ENCODE measurements at regions not wholly inside any gene's neighbourhood (a gene's known extent, or its start where the extent isn't known, plus 50 kb on each side); places are given as distances from the start of the nearest gene placed in this dataset.

DNA sequence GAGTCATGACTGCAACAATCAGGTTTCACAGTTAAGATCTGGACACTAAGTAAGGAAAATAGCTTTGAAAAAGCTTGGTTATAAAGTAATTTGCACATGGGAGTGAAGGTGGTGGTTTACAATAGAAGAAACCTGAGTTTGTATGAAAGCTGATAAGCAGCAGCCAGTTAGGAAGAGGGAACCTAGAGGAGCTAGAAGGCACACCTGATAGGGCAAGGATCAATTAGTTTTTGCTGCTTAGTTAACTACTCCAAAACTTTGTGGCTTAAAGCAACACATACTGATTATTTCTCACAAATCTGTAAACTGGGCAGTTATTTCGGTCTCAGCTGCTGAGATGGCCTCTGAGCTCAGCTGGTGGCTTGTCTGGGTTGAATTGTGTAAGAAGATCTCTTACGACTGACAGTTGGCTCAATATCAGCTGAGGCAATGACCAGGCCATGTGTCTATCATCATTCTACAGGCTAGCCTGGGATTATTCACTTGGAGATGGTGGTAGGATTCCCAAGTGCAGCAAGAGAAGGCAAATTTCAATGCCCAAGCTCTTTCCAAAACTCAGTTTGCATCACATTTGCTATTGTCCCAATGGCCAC is 255.0 kb upstream of the PITX2 start:
- no peaks in the 10 kb centered on the region for H3K4me1 ChIP-seq (replicated peaks)
- TF ChIP-seq, protein P1, sequence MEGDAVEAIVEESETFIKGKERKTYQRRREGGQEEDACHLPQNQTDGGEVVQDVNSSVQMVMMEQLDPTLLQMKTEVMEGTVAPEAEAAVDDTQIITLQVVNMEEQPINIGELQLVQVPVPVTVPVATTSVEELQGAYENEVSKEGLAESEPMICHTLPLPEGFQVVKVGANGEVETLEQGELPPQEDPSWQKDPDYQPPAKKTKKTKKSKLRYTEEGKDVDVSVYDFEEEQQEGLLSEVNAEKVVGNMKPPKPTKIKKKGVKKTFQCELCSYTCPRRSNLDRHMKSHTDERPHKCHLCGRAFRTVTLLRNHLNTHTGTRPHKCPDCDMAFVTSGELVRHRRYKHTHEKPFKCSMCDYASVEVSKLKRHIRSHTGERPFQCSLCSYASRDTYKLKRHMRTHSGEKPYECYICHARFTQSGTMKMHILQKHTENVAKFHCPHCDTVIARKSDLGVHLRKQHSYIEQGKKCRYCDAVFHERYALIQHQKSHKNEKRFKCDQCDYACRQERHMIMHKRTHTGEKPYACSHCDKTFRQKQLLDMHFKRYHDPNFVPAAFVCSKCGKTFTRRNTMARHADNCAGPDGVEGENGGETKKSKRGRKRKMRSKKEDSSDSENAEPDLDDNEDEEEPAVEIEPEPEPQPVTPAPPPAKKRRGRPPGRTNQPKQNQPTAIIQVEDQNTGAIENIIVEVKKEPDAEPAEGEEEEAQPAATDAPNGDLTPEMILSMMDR (IDR thresholded peaks at IDR 0.05) = no peak
- TF ChIP-seq POLR2AphosphoS5 (IDR thresholded peaks at IDR 0.05) (no peak), POLR2A (IDR thresholded peaks at IDR 0.05) (no peak)
- no peak for DNase-seq (ENCODE audit: low spot score)
- no peaks in the 10 kb centered on the region for H3K27me3 ChIP-seq (replicated peaks; ENCODE audit: insufficient read depth)
- no peak overlapping the region for H3K4me3 ChIP-seq
- H3K36me3 ChIP-seq = no peaks in the 10 kb centered on the region
- WGBS = 83% methylated on average over 2 of the region's 2 CpGs
- no peaks in the 10 kb centered on the region for H3K9me3 ChIP-seq
- intact Hi-C loops (cut with DNase I) = no loop called here
- H3K27ac ChIP-seq = no peak overlapping the region

DNA sequence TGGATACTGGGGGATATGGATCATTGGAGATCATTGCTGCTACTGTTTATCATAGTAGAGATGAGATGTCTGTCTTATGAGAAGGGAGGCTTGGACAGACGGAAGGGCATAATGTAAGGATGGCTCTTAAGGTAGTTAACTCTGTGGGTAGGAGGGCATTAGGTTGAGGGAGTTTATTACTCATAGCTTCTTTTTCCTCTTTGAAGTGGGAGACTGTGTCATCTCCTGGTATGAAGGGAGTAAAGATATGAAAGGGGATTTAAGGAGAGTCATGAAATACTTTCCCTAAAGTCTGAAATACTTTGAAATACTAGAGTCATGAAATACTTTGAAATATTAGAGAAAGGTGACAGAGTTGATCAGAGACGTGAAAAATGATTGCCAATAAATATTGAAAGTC is 255.5 kb upstream of the PITX2 start:
- no peaks in the 10 kb centered on the region for H3K36me3 ChIP-seq
- no peaks in the 10 kb centered on the region for H3K4me1 ChIP-seq (replicated peaks)
- H3K27ac ChIP-seq = no peak overlapping the region
- TF ChIP-seq POLR2AphosphoS5 (IDR thresholded peaks at IDR 0.05) (no peak), POLR2A (IDR thresholded peaks at IDR 0.05) (no peak)
- TF ChIP-seq, protein P1 (IDR thresholded peaks at IDR 0.05) = no peak
- no peak overlapping the region for H3K4me3 ChIP-seq
- H3K27me3 ChIP-seq (replicated peaks; ENCODE audit: insufficient read depth) = no peaks in the 10 kb centered on the region
- intact Hi-C loops (cut with DNase I) = no loop called here
- WGBS = 83% methylated on average over 2 of the region's 2 CpGs
- no peaks in the 10 kb centered on the region for H3K9me3 ChIP-seq
- no peak for DNase-seq (ENCODE audit: low spot score)

DNA sequence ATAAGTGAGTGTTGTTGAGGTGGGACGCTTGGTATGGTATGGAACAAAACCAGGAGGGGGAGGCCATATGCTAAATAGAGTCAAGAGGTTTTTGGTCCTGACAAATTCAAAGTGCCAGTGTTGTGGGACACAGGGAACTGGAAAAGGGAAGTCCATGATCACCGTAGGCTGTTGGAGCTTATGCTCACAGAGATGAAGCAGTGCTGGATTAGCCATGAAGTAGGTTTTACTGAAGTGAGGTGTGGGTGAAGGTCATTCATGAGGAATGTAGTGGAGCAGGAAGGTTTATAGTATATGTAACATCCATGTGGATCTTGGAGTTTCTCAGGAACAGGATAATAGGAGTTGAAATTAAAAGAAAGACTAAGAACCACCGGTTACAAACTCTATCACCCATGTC is 256.1 kb upstream of the PITX2 start:
- Histone ChIP-seq H3K4me3 (no peak overlapping the region), H3K4me1 (replicated peaks) (no peaks in the 10 kb centered on the region), H3K27ac (no peak overlapping the region), H3K27me3 (replicated peaks; ENCODE audit: insufficient read depth) (no peaks in the 10 kb centered on the region), H3K36me3 (no peaks in the 10 kb centered on the region), H3K9me3 (no peaks in the 10 kb centered on the region)
- intact Hi-C loops (cut with DNase I) = no loop called here
- no peak for DNase-seq (ENCODE audit: low spot score)
- 81% methylated on average over 3 of the region's 3 CpGs for WGBS
- no peak for TF ChIP-seq POLR2A (IDR thresholded peaks at IDR 0.05)
- TF ChIP-seq, protein P1 (IDR thresholded peaks at IDR 0.05) = no peak
- TF ChIP-seq POLR2AphosphoS5 (IDR thresholded peaks at IDR 0.05) = no peak

DNA sequence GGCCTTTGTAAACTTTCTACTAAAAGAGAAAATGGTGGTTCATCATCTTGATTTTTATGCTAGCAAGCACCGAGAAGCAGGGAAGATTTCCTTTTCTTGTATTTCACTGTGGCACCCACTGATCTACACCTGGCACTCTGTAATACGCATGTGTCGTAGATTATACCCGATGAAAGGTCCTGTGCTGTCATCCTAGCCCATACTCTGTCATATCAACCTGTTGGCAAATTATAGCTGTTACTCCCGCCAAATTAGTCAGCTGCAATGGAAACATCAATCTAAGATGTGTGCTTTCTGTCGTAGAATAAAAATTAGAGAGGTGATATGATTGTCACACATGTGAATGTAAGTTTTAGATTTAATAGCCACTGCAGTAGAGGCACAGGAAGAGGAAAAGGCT is 263.4 kb upstream of the PITX2 start:
- DNase-seq (ENCODE audit: low spot score) = no peak
- Histone ChIP-seq H3K27me3 (replicated peaks; ENCODE audit: insufficient read depth) (no peaks in the 10 kb centered on the region), H3K4me3 (no peak overlapping the region), H3K27ac (no peak overlapping the region), H3K4me1 (replicated peaks) (no peaks in the 10 kb centered on the region), H3K36me3 (no peaks in the 10 kb centered on the region), H3K9me3 (no peaks in the 10 kb centered on the region)
- intact Hi-C loops (cut with DNase I) = no loop called here
- WGBS = 86% methylated on average over 6 of the region's 6 CpGs
- no peak for TF ChIP-seq POLR2AphosphoS5 (IDR thresholded peaks at IDR 0.05)
- no peak for TF ChIP-seq POLR2A (IDR thresholded peaks at IDR 0.05)
- TF ChIP-seq, protein P1 (IDR thresholded peaks at IDR 0.05) = no peak

DNA sequence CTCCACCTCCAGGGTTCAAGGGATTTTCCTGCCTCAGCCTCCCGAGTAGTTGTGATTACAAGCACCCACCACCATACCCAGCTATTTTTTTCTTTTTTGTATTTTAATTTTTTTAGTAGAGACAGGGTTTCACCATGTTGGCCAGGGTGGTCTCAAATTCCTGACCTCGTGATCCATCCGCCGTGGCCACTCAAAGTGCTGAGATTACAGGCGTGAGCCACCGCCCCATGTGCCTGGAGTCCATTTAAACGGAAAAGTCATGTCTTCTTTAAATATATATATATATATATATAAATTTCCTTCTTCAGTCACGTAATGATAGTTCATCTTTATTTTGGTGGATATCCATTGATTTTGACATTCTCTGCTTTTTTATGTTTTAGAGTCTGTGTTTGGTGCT is 264.0 kb upstream of the PITX2 start:
- no peak overlapping the region for H3K27ac ChIP-seq
- H3K4me3 ChIP-seq = no peak overlapping the region
- intact Hi-C loops (cut with DNase I) = no loop called here
- TF ChIP-seq POLR2A (IDR thresholded peaks at IDR 0.05) = no peak
- no peak for DNase-seq (ENCODE audit: low spot score)
- H3K36me3 ChIP-seq = no peaks in the 10 kb centered on the region
- H3K27me3 ChIP-seq (replicated peaks; ENCODE audit: insufficient read depth) = no peaks in the 10 kb centered on the region
- WGBS = 93% methylated on average over 8 of the region's 8 CpGs
- no peaks in the 10 kb centered on the region for H3K4me1 ChIP-seq (replicated peaks)
- H3K9me3 ChIP-seq = no peaks in the 10 kb centered on the region
